H1 (cell line): ENCODE measurements at regions not wholly inside any gene's neighbourhood (a gene's known extent, or its start where the extent isn't known, plus 50 kb on each side); places are given as distances from the start of the nearest gene placed in this dataset.

ENCODE experiments used
- ATF3 ChIP-seq: IDR thresholded peaks from 2 replicates; pipeline ENCODE4 v1.6.1; 2011; ENCODE audit warnings: low read depth, mild to moderate bottlenecking, low read length; ENCODE audit not compliant: insufficient read depth
- CBX8 ChIP-seq: fragments of 300-800, 300-1000 bp; sonication (generic); IDR thresholded peaks from 2 replicates; pipeline ENCODE4 v1.7.1; 2016; ENCODE audit warnings: low read depth, low read length, borderline replicate concordance
- CHD7 ChIP-seq: fragments of 300-600 bp; sonication (generic); IDR thresholded peaks from 2 replicates; pipeline ENCODE4 v1.7.1; 2012; ENCODE audit warnings: low read length, moderate library complexity, mild to moderate bottlenecking, inconsistent platforms; ENCODE audit not compliant: insufficient replicate concordance
- EZH2 ChIP-seq: fragments of 200-600 bp; sonication (generic); IDR thresholded peaks from 2 replicates; pipeline ENCODE4 v1.7.1; 2012; ENCODE audit warnings: low read depth, mild to moderate bottlenecking, moderate library complexity, low read length, inconsistent platforms; ENCODE audit not compliant: severe bottlenecking
- HDAC2 ChIP-seq, 2 experiments: fragments of 300-600 bp in 1 of 2; sonication (generic) in 1 of 2; IDR thresholded peaks; 2 replicates each; pipeline ENCODE4 v1.6.1; 2011 to 2012; ENCODE audit warnings: low read depth in 2 of 2, low read length in 2 of 2, mild to moderate bottlenecking in 2 of 2, moderate library complexity in 2 of 2, borderline replicate concordance in 1 of 2, inconsistent platforms in 1 of 2
- KDM5A ChIP-seq: fragments of 200-600 bp; IDR thresholded peaks from 2 replicates; pipeline ENCODE4 v1.7.1; 2012; ENCODE audit warnings: mild to moderate bottlenecking, low read length, inconsistent platforms, mixed read lengths
- SP4 ChIP-seq: IDR thresholded peaks from 2 replicates; pipeline ENCODE4 v1.6.1; 2012; ENCODE audit warnings: low read length, inconsistent platforms
- SUZ12 ChIP-seq: fragments of 200-600 bp; sonication (generic); IDR thresholded peaks from 2 replicates; pipeline ENCODE4 v1.6.1; 2012; ENCODE audit warnings: mild to moderate bottlenecking, inconsistent platforms, low read length, moderate library complexity, mixed read lengths
- TBP ChIP-seq: IDR thresholded peaks from 2 replicates; pipeline ENCODE4 v1.6.1; 2011; ENCODE audit warnings: low read depth, low read length, improper control_type of control experiment
- USF2 ChIP-seq: IDR thresholded peaks from 2 replicates; pipeline ENCODE4 v1.6.1; 2011; ENCODE audit warnings: low read length, improper control_type of control experiment

- TF ChIP-seq CHD7 (no peak), TBP (no peak), USF2 (no peak), KDM5A (no peak), HDAC2 (IDR thresholded peaks at IDR 0.05; ENCODE audit: borderline replicate concordance in 1 of 2, low read depth in 2 of 2, low read length in 2 of 2) (no peak), ATF3 (no peak), SP4 (no peak), CBX8 (no peak), EZH2 (no peak), SUZ12 (no peak)
Measured at GRCh38 chr6:4478098-4478497, 298.1 kb upstream of the CDYL start (continued).
